GM23338 (cell line): ENCODE measurements at regions not wholly inside any gene's neighbourhood (a gene's known extent, or its start where the extent isn't known, plus 50 kb on each side); places are given as distances from the start of the nearest gene placed in this dataset.

Source experiments
- POLR2AphosphoS5 ChIP-seq: IDR thresholded peaks from 2 replicates; pipeline ENCODE4 v1.6.1; 2016; ENCODE audit warnings: antibody characterized with exemption, low read depth
- TF ChIP-seq, protein P1 (sequence below), 2 experiments: fragments of 200-600 bp in 1 of 2; sonication (generic) in 1 of 2; conservative IDR thresholded peaks; 2 replicates each; pipeline versions ENCODE4 v1.5.1 to v1.6.1; 2016 to 2017; ENCODE audit warnings: antibody characterized with exemption in 2 of 2, low read depth in 2 of 2, mild to moderate bottlenecking in 2 of 2, moderate library complexity in 1 of 2

GRCh38 chr16:86692426-86692825, 114.1 kb downstream of the FOXL1 start:
- TF ChIP-seq, protein P1, sequence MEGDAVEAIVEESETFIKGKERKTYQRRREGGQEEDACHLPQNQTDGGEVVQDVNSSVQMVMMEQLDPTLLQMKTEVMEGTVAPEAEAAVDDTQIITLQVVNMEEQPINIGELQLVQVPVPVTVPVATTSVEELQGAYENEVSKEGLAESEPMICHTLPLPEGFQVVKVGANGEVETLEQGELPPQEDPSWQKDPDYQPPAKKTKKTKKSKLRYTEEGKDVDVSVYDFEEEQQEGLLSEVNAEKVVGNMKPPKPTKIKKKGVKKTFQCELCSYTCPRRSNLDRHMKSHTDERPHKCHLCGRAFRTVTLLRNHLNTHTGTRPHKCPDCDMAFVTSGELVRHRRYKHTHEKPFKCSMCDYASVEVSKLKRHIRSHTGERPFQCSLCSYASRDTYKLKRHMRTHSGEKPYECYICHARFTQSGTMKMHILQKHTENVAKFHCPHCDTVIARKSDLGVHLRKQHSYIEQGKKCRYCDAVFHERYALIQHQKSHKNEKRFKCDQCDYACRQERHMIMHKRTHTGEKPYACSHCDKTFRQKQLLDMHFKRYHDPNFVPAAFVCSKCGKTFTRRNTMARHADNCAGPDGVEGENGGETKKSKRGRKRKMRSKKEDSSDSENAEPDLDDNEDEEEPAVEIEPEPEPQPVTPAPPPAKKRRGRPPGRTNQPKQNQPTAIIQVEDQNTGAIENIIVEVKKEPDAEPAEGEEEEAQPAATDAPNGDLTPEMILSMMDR (conservative IDR thresholded peaks at IDR 0.05; ENCODE audit: low read depth in 2 of 2): no peak
- TF ChIP-seq POLR2AphosphoS5: no peak
